Trophoblast cell (in vitro differentiated cells and primary cell): ENCODE measurements at regions not wholly inside any gene's neighbourhood (a gene's known extent, or its start where the extent isn't known, plus 50 kb on each side); places are given as distances from the start of the nearest gene placed in this dataset.

Experiments
- DNase-seq, 2 donors: peaks; one replicate each; pipeline ENCODE4 v3.0.0-alpha.2; 2016
- H2AFZ ChIP-seq: 2 replicates; pipeline ENCODE4 v1.6.1; 2013; ENCODE audit warnings: low read length, moderate library complexity, mild to moderate bottlenecking; ENCODE audit not compliant: insufficient read depth, poor library complexity
- H2AK5ac ChIP-seq: 2 replicates; pipeline ENCODE4 v1.6.1; 2013; ENCODE audit warnings: mild to moderate bottlenecking, low read length
- H2BK120ac ChIP-seq: 2 replicates; pipeline ENCODE4 v1.6.1; 2013; ENCODE audit warnings: low read length, mild to moderate bottlenecking, moderate library complexity; ENCODE audit not compliant: insufficient read depth, poor library complexity
- H2BK12ac ChIP-seq: 2 replicates; pipeline ENCODE4 v1.6.1; 2013; ENCODE audit warnings: mild to moderate bottlenecking, low read length, moderate library complexity
- H2BK5ac ChIP-seq: 2 replicates; pipeline ENCODE4 v1.6.1; 2013; ENCODE audit warnings: low read length, low read depth, moderate library complexity, mild to moderate bottlenecking; ENCODE audit not compliant: poor library complexity
- H3K14ac ChIP-seq: 2 replicates; pipeline ENCODE4 v1.6.1; 2013; ENCODE audit warnings: mild to moderate bottlenecking, low read length
- H3K18ac ChIP-seq: 2 replicates; pipeline ENCODE4 v1.6.1; 2013; ENCODE audit warnings: mild to moderate bottlenecking, low read length
- H3K23ac ChIP-seq: 2 replicates; pipeline ENCODE4 v1.6.1; 2013; ENCODE audit warnings: low read length
- H3K27ac ChIP-seq: 2 replicates; pipeline ENCODE4 v1.5.1; 2013; ENCODE audit warnings: low read depth, mild to moderate bottlenecking, inconsistent platforms, low read length, moderate library complexity
- H3K27me3 ChIP-seq: 2 replicates; pipeline ENCODE4 v1.6.1; 2013; ENCODE audit warnings: inconsistent platforms, mild to moderate bottlenecking, low read length, moderate library complexity; ENCODE audit not compliant: insufficient read depth
- H3K36me3 ChIP-seq, 2 experiments: 1 replicate in 1 of 2; 2 replicates in 1 of 2; pipeline ENCODE4 v1.6.1; 2013; ENCODE audit warnings: low read length in 2 of 2, mild to moderate bottlenecking in 2 of 2, moderate library complexity in 1 of 2; ENCODE audit not compliant: insufficient read depth in 2 of 2, control insufficient read depth in 1 of 2
- H3K4ac ChIP-seq: 2 replicates; pipeline ENCODE4 v1.6.1; 2013; ENCODE audit warnings: low read depth, mild to moderate bottlenecking, low read length, moderate library complexity
- H3K4me1 ChIP-seq, 2 experiments: 1 replicate in 1 of 2; 2 replicates in 1 of 2; pipeline ENCODE4 v1.6.1; 2013; ENCODE audit warnings: low read length in 2 of 2, mild to moderate bottlenecking in 2 of 2, moderate library complexity in 1 of 2; ENCODE audit not compliant: insufficient read depth in 2 of 2, control insufficient read depth in 1 of 2
- H3K4me2 ChIP-seq: 2 replicates; pipeline ENCODE4 v1.6.1; 2013; ENCODE audit warnings: inconsistent platforms, mild to moderate bottlenecking, low read length, moderate library complexity
- H3K4me3 ChIP-seq: 2 replicates; pipeline ENCODE4 v1.5.1; 2013; ENCODE audit warnings: mild to moderate bottlenecking, low read depth, low read length, inconsistent platforms
- H3K79me1 ChIP-seq: one replicate; pipeline ENCODE4 v1.6.1; 2013; ENCODE audit warnings: low read length
- H3K79me2 ChIP-seq: 2 replicates; pipeline ENCODE4 v1.6.1; 2013; ENCODE audit warnings: low read length, mild to moderate bottlenecking; ENCODE audit not compliant: control insufficient read depth, insufficient read depth, poor library complexity
- H3K9ac ChIP-seq: 2 replicates; pipeline ENCODE4 v1.6.1; 2013; ENCODE audit warnings: mild to moderate bottlenecking, low read length
- H3K9me3 ChIP-seq: 2 replicates; pipeline ENCODE4 v1.6.1; 2013; ENCODE audit warnings: low read depth, mild to moderate bottlenecking, control low read depth, inconsistent platforms, low read length; ENCODE audit not compliant: insufficient read depth
- H4K12ac ChIP-seq: 2 replicates; pipeline ENCODE4 v1.6.1; 2013; ENCODE audit warnings: low read depth, mild to moderate bottlenecking, low read length, moderate library complexity
- H4K8ac ChIP-seq: 2 replicates; pipeline ENCODE4 v1.6.1; 2013; ENCODE audit warnings: low read depth, mild to moderate bottlenecking, low read length, moderate library complexity
- H4K91ac ChIP-seq: one replicate; pipeline ENCODE4 v1.6.1; 2013; ENCODE audit warnings: low read depth, mild to moderate bottlenecking, low read length, moderate library complexity
- WGBS: extraction: QIAGEN DNeasy Blood & Tissue Kit; methylation state at CpG from one replicate; pipeline ENCODE4 v1.1.7; 2013; ENCODE audit warnings: missing lambda C conversion rate; ENCODE audit not compliant: insufficient read length, insufficient coverage; ENCODE audit errors: extremely low coverage; 5-methylcytosine and 5-hydroxymethylcytosine counted together

DNA sequence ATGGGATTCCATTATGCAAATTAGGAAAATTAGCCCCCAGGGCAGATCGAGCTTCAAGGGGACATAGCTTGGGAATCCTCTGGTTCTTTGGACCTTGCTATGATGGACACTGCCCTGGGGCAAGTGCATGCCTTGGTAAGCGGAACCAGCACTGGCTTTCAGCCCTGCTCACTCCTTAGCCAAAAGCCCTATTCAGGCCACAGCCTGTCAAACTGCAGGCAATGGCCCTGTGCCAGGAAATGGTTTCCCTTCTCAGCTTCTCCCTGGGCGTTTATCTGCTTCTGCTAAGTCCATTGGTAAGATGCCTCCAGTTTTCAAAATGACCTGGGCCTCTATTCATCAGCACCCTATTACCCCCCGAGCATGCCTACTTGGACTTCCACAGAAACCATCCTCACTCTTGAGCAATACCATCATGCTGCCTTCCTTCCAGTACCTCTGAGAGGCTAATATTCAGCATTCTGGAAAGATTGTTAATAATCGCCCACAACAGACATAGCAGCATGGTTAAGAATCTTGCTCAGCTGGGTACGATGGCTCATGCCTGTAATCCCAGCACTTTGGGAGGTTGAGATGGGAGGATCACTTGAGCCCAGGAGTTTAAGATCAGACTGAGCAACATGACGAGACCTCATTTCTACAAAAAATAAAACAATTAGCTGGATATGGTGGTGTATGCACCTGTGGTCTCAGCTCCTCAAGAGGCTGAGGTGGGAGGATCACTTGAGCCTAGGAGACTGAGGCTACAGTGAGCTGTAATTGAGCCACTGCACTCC lies 918.6 kb upstream of the AUTS2 start:
- Histone ChIP-seq H2AFZ (no peak overlapping the region), H3K27ac (no peak overlapping the region), H3K4me3 (peak overlapping the region; percentile 3), H4K8ac (no peak overlapping the region), H2BK5ac (no peak overlapping the region), H3K79me2 (no peaks in the 10 kb centered on the region), H2BK120ac (no peak overlapping the region), H3K36me3 (no peaks in the 10 kb centered on the region), H3K79me1 (no peaks in the 10 kb centered on the region), H2AK5ac (no peak overlapping the region), H3K4me1 (no peaks in the 10 kb centered on the region), H3K9ac (no peak overlapping the region), H3K4me2 (no peak overlapping the region), H3K14ac (no peak overlapping the region), H3K23ac (no peak overlapping the region), H4K91ac (no peak overlapping the region), H3K18ac (no peak overlapping the region), H3K9me3 (peaks cover 3% of the 10 kb centered on the region), H4K12ac (no peak overlapping the region), H3K27me3 (no peaks in the 10 kb centered on the region), H2BK12ac (no peak overlapping the region), H3K4ac (no peak overlapping the region)
- no peak for DNase-seq
- no CpG with 5 or more reads among the region's 7 CpGs for WGBS

DNA sequence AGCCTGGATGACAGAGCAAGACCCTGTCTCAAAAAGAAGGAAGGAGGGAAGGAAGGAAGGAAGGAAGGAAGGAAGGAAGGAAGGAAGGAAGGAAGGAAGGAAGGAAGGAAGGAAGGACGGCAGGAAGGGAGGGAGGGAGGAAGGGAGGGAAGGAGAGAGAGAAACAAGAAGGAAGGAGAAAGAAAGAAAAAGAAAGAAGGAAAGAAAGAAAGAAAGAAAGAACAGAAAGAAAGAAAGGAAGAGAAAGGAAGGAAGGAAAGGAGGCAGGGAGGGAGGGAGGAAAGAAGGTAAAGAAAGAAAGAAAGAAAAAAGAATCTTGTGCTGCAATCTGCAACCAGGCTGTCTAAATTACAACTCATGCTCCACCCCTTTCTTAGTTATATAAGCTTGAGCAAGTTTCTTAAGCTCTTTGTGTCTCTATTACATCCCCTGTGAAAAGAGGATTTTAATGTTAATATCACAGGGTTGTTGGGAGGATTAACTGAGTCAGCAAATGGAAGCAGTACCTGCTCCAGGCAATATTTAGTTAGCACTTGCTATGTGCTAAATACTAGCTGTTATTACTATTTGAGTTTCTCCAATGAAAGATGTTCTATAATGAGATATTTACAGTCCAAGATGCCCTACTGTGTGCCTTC lies 917.9 kb upstream of the AUTS2 start:
- H2BK12ac ChIP-seq, result no peak overlapping the region
- no peaks in the 10 kb centered on the region for H3K27me3 ChIP-seq
- H2AFZ ChIP-seq, result no peak overlapping the region
- H3K23ac ChIP-seq, result no peak overlapping the region
- H3K79me1 ChIP-seq, result no peaks in the 10 kb centered on the region
- no peak overlapping the region for H4K8ac ChIP-seq
- H3K4ac ChIP-seq, result no peak overlapping the region
- no peak overlapping the region for H3K14ac ChIP-seq
- H2AK5ac ChIP-seq, result no peak overlapping the region
- H4K12ac ChIP-seq, result no peak overlapping the region
- no peaks in the 10 kb centered on the region for H3K4me1 ChIP-seq
- no peaks in the 10 kb centered on the region for H3K36me3 ChIP-seq
- H3K79me2 ChIP-seq, result no peaks in the 10 kb centered on the region
- DNase-seq, result no peak
- no peak overlapping the region for H3K27ac ChIP-seq
- no peak overlapping the region for H3K4me2 ChIP-seq
- no peak overlapping the region for H4K91ac ChIP-seq
- no peak overlapping the region for H2BK120ac ChIP-seq
- H2BK5ac ChIP-seq, result no peak overlapping the region
- no peak overlapping the region for H3K18ac ChIP-seq
- no peak overlapping the region for H3K4me3 ChIP-seq
- H3K9me3 ChIP-seq, result peaks cover 3% of the 10 kb centered on the region
- WGBS, result no CpG with 5 or more reads among the region's 1 CpG
- no peak overlapping the region for H3K9ac ChIP-seq

DNA sequence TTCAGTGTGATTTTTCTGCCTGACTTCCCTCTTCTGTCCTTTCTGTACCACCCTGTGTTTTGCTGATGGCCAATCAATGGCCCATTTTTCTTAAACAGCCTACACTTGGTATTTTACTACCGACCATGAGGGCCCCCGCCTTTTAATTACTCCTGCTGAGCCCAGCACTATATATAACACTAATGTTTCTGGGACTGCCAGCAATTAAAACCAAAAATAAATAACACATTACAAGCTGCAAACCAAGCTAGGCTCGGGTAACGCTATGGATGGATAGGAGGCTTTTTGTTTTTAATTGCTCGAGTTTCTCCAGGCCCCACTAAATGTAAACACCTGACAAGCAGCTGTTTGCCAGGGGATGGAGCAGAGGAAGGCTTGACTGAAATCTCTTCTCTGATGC lies 915.4 kb upstream of the AUTS2 start:
- Histone ChIP-seq H2AK5ac (no peak overlapping the region), H4K8ac (no peak overlapping the region), H3K79me2 (no peaks in the 10 kb centered on the region), H3K9ac (no peak overlapping the region), H4K91ac (no peak overlapping the region), H2BK120ac (no peak overlapping the region), H3K27me3 (no peaks in the 10 kb centered on the region), H2BK5ac (no peak overlapping the region), H3K4me1 (no peaks in the 10 kb centered on the region), H3K79me1 (no peaks in the 10 kb centered on the region), H3K4ac (no peak overlapping the region), H3K18ac (no peak overlapping the region), H3K9me3 (peaks cover 3% of the 10 kb centered on the region), H3K4me2 (no peak overlapping the region), H3K14ac (no peak overlapping the region), H2AFZ (no peak overlapping the region), H3K23ac (no peak overlapping the region), H2BK12ac (no peak overlapping the region), H3K4me3 (no peak overlapping the region), H3K27ac (no peak overlapping the region), H3K36me3 (no peaks in the 10 kb centered on the region), H4K12ac (no peak overlapping the region)
- no CpG with 5 or more reads among the region's 5 CpGs for WGBS
- DNase-seq, result no peak

DNA sequence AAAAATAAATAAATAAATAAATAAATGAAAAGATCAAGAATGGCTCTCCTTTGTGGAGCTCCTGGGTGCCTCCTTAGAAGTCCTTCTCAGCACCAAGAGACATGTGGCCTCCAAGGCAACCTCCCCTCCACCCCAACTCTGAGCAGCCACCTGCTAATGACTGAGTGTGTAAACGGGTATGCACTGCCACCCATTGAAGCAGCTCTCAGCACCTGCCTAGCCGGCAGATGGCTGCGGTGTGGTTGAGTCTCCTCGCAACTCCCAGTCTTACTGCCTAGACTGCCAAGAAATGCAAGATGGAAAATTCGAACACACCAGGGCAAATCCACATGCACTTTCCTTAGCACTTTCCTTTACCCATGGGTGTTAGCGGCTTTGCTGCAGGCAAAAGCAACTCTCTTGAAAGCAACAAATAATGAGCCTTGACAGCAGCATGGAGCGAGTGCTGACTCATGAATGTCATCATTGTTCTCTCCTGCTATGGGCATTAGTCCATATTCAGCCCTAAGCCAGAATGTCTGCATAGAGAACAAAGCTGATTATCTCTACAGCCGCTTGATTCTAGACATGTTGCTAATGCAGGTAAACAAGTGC lies 913.9 kb upstream of the AUTS2 start:
- Histone ChIP-seq H3K18ac (no peak overlapping the region), H3K79me2 (no peaks in the 10 kb centered on the region), H3K4me2 (no peak overlapping the region), H3K4me3 (no peak overlapping the region), H2AK5ac (no peak overlapping the region), H3K27ac (no peak overlapping the region), H2BK12ac (no peak overlapping the region), H4K8ac (no peak overlapping the region), H3K4ac (no peak overlapping the region), H3K36me3 (no peaks in the 10 kb centered on the region), H3K27me3 (no peaks in the 10 kb centered on the region), H4K12ac (no peak overlapping the region), H2AFZ (no peak overlapping the region), H2BK5ac (no peak overlapping the region), H3K79me1 (no peaks in the 10 kb centered on the region), H4K91ac (no peak overlapping the region), H3K23ac (no peak overlapping the region), H3K4me1 (no peaks in the 10 kb centered on the region), H2BK120ac (no peak overlapping the region), H3K9me3 (peaks cover 3% of the 10 kb centered on the region), H3K14ac (no peak overlapping the region), H3K9ac (no peak overlapping the region)
- WGBS, result no CpG with 5 or more reads among the region's 8 CpGs
- no peak for DNase-seq
